ENCODE measurements at regions not wholly inside any gene's neighbourhood (a gene's known extent, or its start where the extent isn't known, plus 50 kb on each side); places are given as distances from the start of the nearest gene placed in this dataset.

DNA sequence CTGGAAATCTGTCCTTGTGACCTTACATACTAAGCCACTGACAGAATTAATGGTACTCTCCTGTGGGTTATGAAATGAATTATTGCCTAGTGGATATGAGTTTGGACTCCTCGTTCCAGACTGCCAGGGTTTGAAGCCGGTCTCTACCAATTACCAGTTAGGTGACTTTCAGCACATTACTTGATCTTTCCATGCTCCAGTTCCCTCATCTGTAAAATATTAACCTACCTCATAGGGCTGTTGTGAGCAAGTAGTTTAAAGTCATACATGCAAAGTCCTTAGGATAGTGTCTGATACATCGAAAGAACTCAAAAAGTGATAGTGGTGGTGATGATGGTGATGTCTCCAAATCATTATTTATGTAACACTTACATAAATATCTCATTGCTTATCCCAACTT lies 373.5 kb upstream of the ARX start:
- 86 to 97% methylated on average over 3 of the region's 3 CpGs for WGBS, 2 donors
- Histone ChIP-seq H3K27ac (no peak overlapping the region), H3K9me3 (no peaks in the 10 kb centered on the region), H3K4me3 (no peak overlapping the region), H3K4me1 (no peaks in the 10 kb centered on the region), H3K27me3 (no peaks in the 10 kb centered on the region), H3K36me3 (ENCODE audit: low read depth, missing control alignments) (no peaks in the 10 kb centered on the region)
- DNase-seq, result no peak
- intact Hi-C loops (cut with DNase I; ENCODE audit: low total_unique reads), result no loop called here
- TF ChIP-seq, protein P1, sequence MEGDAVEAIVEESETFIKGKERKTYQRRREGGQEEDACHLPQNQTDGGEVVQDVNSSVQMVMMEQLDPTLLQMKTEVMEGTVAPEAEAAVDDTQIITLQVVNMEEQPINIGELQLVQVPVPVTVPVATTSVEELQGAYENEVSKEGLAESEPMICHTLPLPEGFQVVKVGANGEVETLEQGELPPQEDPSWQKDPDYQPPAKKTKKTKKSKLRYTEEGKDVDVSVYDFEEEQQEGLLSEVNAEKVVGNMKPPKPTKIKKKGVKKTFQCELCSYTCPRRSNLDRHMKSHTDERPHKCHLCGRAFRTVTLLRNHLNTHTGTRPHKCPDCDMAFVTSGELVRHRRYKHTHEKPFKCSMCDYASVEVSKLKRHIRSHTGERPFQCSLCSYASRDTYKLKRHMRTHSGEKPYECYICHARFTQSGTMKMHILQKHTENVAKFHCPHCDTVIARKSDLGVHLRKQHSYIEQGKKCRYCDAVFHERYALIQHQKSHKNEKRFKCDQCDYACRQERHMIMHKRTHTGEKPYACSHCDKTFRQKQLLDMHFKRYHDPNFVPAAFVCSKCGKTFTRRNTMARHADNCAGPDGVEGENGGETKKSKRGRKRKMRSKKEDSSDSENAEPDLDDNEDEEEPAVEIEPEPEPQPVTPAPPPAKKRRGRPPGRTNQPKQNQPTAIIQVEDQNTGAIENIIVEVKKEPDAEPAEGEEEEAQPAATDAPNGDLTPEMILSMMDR (IDR thresholded peaks at IDR 0.05), result no peak
- no peak for TF ChIP-seq POLR2A (IDR thresholded peaks at IDR 0.05)

DNA sequence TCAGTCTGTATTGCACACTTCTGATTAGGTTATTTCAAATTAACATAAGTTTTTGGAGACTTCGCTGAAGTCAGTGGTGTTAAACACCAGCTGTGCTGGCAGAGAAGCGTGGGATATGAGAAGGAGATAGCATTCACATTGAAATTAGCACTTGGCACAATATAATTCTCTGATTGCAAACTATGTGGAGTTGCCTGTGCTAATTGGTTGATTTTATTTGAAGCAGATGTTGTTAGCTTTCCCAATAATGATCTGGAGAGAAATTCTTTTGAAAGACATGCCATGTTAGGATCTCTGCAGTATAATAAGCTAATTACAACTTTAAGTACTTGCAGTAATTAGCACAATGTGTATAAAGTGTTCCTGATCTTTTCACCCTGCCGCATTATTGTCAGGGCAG lies 367.4 kb upstream of the ARX start:
- Histone ChIP-seq H3K36me3 (ENCODE audit: low read depth, missing control alignments) (no peaks in the 10 kb centered on the region), H3K27me3 (no peaks in the 10 kb centered on the region), H3K9me3 (no peaks in the 10 kb centered on the region), H3K4me3 (no peak overlapping the region), H3K27ac (no peak overlapping the region), H3K4me1 (no peaks in the 10 kb centered on the region)
- intact Hi-C loops (cut with DNase I; ENCODE audit: low total_unique reads), result no loop called here
- peak; percentile 14 for DNase-seq
- 35 to 46% methylated on average over 3 of the region's 3 CpGs for WGBS, 2 donors
- TF ChIP-seq, protein P1 (IDR thresholded peaks at IDR 0.05), result no peak
- no peak for TF ChIP-seq POLR2A (IDR thresholded peaks at IDR 0.05)

DNA sequence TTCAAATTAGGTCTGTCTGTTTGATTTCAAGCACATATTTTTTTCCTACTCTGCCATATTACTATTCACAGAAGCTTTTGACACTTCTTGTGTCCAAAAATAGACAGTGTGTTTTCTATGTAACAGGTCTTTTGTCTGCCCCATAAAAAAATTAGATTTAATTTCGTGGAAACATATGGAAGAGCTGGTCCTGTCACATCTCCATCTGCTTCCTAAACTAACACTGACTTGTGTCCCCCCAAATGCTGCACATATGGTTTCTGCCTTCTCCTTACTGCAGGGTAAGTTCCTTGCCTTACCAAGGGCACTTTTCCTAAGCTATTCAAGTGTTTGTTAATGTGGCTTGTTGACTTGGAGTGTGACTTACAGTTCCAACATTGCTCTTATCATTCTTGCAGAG lies 340.7 kb upstream of the ARX start:
- no peak for DNase-seq
- Histone ChIP-seq H3K9me3 (no peaks in the 10 kb centered on the region), H3K27me3 (no peaks in the 10 kb centered on the region), H3K4me3 (no peak overlapping the region), H3K36me3 (ENCODE audit: low read depth, missing control alignments) (no peaks in the 10 kb centered on the region), H3K27ac (no peak overlapping the region), H3K4me1 (no peaks in the 10 kb centered on the region)
- intact Hi-C loops (cut with DNase I; ENCODE audit: low total_unique reads), result no loop called here
- TF ChIP-seq POLR2A (IDR thresholded peaks at IDR 0.05), result no peak
- TF ChIP-seq, protein P1 (IDR thresholded peaks at IDR 0.05), result no peak
- 59 to 82% methylated on average over 1 of the region's 1 CpG for WGBS, 2 donors

DNA sequence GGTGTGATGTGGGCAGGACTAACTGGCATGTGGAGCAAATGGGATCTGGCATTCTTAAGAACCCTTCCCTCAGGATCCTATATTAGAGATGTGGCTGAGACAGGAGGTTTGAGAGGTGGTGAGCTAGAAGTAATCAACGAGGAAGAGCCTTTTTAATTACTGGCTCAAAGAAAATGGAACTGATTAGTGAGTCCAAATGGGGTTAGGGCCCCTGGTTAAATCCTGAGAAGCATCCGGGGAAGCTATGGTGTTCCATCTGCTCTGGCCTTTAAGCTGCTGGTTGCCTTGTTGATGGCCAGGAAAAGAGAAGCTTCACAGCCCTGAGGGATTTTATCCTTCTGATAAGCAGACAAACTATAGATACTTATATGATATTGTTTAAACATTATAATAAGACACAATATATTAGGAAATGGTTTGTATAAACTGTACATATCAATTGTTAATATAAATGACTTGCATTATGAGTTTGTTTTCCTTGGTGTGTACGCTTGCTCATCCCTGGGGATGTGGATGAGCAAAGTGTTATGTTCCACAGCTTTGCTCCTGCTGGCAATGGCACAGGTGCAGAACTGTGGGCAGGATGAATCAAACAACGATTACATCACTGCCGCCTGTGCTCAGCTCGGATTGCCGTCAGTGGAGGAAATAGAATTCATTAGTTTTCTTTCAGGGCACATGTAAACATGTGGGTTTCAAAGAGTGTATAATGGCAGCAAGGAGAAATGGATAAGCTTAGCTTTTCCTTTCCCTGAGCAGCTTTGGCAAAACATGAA lies 328.6 kb upstream of the ARX start:
- Histone ChIP-seq H3K4me3 (no peak overlapping the region), H3K27ac (no peak overlapping the region), H3K27me3 (no peaks in the 10 kb centered on the region), H3K36me3 (ENCODE audit: low read depth, missing control alignments) (no peaks in the 10 kb centered on the region), H3K9me3 (no peaks in the 10 kb centered on the region), H3K4me1 (no peaks in the 10 kb centered on the region)
- WGBS, 2 donors, result 70 to 76% methylated on average over 4 to 7 of the region's 7 CpGs
- DNase-seq, result no peak
- intact Hi-C loops (cut with DNase I; ENCODE audit: low total_unique reads), result no loop called here
- TF ChIP-seq, protein P1 (IDR thresholded peaks at IDR 0.05), result no peak
- TF ChIP-seq POLR2A (IDR thresholded peaks at IDR 0.05), result no peak

DNA sequence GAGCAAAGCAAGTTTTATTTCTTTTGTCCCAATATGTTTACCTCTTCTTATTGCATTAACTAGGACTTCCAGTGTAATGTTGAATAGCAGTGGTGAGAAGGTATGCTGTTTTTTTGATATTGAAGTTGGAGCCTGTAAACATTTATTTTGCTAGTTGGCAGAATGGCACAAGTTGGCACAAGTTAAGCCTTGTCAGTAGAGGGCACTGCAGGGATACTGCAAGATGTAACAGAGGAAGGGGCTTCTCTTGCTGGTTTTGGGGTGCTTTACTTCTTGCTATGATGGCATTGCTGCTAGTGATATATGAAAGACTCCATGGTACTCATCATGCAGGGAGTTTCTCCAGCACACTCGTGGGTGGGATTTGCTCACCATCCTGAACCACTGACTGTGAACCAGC lies 327.3 kb upstream of the ARX start:
- Histone ChIP-seq H3K4me1 (no peaks in the 10 kb centered on the region), H3K36me3 (ENCODE audit: low read depth, missing control alignments) (no peaks in the 10 kb centered on the region), H3K27me3 (no peaks in the 10 kb centered on the region), H3K9me3 (no peaks in the 10 kb centered on the region), H3K4me3 (no peak overlapping the region), H3K27ac (no peak overlapping the region)
- no peak for DNase-seq
- TF ChIP-seq, protein P1 (IDR thresholded peaks at IDR 0.05), result no peak
- TF ChIP-seq POLR2A (IDR thresholded peaks at IDR 0.05), result no peak
- 60 to 86% methylated on average over 1 of the region's 1 CpG for WGBS, 2 donors
- intact Hi-C loops (cut with DNase I; ENCODE audit: low total_unique reads), result no loop called here
